Loucy (cell line): ENCODE measurements at regions not wholly inside any gene's neighbourhood (a gene's known extent, or its start where the extent isn't known, plus 50 kb on each side); places are given as distances from the start of the nearest gene placed in this dataset.

Experiments used
- CTCF ChIP-seq: fragments of 200-600 bp; sonication (generic); conservative IDR thresholded peaks from 2 replicates; pipeline ENCODE4 v1.5.1; 2014; ENCODE audit warnings: mild to moderate bottlenecking, antibody characterized with exemption, low read length
- EZH2phosphoT487 ChIP-seq: fragments of 200-600 bp; IDR thresholded peaks from 2 replicates; pipeline ENCODE4 v1.6.1; 2018; ENCODE audit warnings: antibody characterized with exemption, mild to moderate bottlenecking, moderate library complexity, borderline replicate concordance

GRCh38 chr4:177546745-177547144, 104.5 kb upstream of the AGA start:
- peak; percentile 18; the same call in 1 of the 2 replicates for TF ChIP-seq CTCF
- TF ChIP-seq EZH2phosphoT487 = no peak
